HK-2 (cell line): ENCODE measurements at regions not wholly inside any gene's neighbourhood (a gene's known extent, or its start where the extent isn't known, plus 50 kb on each side); places are given as distances from the start of the nearest gene placed in this dataset.
A peak's percentile ranks its signal among the peaks of the same experiment; 100 is the strongest.

ENCODE experiments used
- DNase-seq: peaks from one replicate; pipeline ENCODE4 v3.0.0-alpha.2; 2018; ENCODE audit not compliant: unreplicated experiment

- no peak for DNase-seq
These were observed 157.8 kb downstream of the NXNL2 start for GRCh38 chr9:88692827-88693226.

DNA sequence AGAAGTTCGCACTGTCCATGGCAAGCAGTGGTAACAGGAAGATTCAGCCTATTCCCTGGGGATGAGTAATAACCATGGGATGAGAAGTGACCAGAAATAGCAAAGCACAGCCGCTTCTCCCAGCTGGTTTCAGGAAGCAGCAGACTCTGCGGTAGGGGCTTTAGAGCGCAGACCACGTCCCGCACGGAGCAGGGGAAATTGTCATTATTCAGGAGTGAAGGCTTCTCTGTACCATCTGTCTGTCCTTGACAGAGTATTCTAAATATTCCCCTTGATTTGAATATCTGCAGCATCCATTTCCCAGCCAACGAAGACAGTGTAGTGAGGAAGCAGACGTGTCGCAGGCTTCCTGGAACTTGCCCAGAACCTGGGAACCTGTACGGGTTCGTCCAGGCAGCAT is 159.6 kb downstream of the NXNL2 start:
- no peak for DNase-seq

DNA sequence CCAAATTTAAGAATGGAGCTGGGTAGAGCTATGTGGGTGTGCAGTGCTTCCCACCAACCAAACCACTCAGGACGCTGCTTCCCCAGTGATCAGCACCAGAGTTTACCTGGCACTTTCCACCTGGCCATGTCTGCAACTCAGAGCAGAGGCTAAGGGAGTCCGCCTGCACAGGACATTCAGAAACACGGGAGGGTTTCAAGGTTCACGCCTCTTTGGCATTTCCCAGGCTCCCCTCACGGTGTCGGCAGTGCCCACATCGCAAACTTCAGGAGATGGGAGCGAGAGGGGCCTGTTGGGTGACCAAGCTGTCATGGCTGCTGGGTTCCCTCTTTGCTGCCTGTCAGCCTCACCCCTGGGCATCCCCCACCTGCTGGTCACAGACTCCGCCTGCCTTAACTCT is 161.5 kb downstream of the NXNL2 start:
- DNase-seq = no peak

- DNase-seq = no peak
These were observed 162.9 kb downstream of the NXNL2 start for GRCh38 chr9:88697764-88698432.

DNA sequence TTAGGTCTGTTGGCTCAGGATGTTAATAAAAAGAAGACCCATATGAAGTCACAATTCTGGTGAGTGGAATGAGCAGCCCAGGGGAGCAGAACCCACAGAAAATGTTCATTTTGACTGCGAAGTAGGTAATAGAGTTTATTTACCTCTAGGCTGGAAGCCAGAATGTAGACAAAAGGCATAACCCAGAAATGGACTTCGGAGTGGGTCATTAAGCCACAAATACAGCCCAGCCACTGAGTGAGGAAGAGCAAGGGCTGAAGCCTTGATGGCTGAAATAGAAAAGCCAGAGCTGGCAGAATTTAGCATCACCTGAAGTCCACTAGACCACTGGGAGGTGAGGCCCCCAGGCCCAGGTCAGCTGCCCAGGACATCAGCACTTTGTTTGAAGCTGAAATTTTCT is 168.0 kb downstream of the NXNL2 start:
- DNase-seq = no peak

GRCh38 chr9:88706193-88707113 is 171.5 kb downstream of the NXNL2 start:
- peak; percentile 71 for DNase-seq

DNA sequence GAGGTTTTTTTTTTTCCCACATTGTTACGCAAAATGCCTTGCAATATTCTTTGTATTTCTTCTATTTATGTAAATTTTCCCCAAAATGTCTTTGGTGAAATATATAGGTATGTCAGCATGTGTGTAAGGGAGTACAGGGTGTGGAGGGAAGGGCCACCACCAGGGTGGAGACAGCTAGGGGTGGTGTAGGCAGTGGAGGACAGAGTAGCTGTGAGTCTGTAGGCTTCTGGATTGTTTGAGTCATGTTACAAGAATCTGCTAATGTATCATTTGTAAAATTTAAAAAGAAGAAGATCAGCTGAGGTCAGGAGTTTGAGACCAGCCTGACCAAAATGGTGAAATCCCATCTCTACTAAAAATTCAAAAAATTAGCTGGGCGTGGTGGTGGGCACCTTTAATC is 175.5 kb downstream of the NXNL2 start:
- no peak for DNase-seq

DNA sequence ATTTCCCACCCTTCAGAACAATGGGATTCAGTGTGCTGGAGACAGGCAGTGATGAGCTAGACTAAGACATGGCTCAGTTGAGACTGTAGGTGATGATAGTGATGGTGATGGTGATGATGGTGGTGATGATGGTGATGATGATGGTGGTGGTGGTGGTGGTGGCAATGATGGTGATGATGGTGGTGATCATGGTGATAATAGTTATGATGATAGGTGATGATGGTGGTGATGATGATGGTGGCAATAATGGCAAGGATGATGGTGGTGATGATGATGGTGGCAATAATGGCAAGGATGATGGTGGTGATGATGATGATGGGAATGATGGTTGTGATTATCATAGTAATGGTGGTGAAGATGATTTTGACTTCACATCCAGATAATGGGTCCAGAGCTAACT is 176.7 kb downstream of the NXNL2 start:
- no peak for DNase-seq

DNA sequence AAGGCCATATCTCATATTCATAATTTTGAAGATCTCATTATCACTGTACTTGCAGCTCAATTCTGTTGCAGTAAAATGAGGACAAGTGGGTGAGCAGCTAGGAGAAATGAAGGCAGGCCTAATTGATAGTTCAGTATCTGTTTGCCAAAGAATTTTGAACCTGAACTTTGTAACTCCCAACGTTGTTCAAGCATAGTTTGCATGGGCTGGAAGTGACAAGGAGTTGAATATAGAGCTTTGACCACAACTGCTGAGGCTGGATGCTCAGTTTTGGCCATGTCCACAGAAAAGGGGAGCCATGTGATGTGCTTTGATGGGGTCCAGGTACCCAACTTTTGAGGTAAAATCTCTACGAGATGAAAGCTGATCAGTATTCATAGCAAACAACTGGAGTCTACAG is 177.5 kb downstream of the NXNL2 start:
- DNase-seq = no peak

DNA sequence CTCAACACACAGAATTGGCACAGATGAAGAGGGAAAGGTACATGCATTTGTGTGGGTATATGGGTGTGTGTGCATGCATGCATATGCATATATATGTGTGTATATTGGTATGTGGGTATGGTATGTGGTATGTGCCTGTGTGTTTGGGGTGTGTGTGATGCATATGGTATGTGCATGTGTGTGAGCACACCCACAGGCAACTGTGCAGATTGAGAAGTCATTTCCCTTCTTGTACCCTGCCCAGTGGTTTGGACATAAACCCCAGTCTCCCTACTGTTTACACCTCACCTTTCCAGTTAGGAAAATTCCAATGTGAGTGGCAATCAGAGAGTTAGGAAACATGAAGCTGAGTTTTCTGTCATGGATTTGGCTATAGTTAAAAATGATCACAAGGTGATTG is 178.0 kb downstream of the NXNL2 start:
- DNase-seq = no peak

DNA sequence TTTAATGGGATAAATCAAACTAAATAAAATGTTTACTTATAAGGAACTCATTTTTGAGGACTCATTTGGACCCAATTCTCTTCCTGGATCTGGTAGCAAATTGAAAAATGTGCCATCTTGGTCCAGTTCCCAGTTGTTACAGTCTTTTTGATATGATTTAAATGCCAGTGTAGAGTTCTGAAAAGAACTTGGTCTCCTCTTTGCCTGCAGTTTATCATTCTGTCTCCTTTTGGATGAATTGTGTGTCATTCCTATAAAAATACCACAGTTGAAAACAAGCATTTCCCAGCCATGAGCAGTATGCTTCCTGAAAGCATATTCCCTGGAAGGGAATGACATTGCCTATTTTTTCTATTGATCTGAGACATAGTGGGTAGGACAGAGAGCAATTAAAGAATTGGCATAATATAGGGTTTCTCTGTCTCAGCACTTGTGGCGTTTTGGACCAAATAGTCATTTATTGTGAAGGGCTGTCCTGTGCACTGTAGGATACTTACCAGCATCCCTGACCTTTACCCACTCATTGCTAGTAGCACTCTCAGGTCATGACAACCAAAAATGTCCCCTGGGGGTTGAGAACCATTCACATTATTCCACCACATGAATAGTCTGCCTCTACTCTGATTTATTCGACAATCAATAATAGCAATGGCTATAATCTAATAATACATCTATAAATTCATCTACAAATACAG is 181.8 kb downstream of the NXNL2 start:
- DNase-seq = no peak

DNA sequence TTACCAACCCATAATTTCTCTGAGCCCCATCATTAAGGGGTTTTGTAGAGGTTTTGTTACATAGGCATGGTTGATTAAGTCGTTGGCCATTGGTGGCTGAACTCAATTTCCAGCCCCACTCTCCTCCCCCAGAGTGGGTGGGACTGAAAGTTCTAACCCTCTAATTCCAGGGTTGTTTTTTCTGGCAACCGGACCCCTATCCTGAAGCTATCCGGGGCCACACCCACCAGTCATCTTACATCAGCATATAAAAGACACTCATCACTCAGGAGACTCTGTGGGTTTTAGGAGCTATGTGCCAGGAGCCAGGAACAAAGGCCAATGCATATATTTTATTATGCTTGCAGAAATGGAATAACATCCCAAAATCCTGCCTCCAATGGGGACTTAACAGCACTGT is 186.0 kb downstream of the NXNL2 start:
- no peak for DNase-seq

GRCh38 chr9:88721495-88722279 is 186.7 kb downstream of the NXNL2 start:
- no peak for DNase-seq

- DNase-seq = no peak
These were observed 187.8 kb downstream of the NXNL2 start for GRCh38 chr9:88722753-88723152.

- no peak for DNase-seq
These were observed 188.8 kb downstream of the NXNL2 start for GRCh38 chr9:88723751-88724150.

GRCh38 chr9:88724331-88724730 is 189.4 kb downstream of the NXNL2 start:
- no peak for DNase-seq

GRCh38 chr9:88725300-88726019 is 190.5 kb downstream of the NXNL2 start:
- DNase-seq = no peak

DNA sequence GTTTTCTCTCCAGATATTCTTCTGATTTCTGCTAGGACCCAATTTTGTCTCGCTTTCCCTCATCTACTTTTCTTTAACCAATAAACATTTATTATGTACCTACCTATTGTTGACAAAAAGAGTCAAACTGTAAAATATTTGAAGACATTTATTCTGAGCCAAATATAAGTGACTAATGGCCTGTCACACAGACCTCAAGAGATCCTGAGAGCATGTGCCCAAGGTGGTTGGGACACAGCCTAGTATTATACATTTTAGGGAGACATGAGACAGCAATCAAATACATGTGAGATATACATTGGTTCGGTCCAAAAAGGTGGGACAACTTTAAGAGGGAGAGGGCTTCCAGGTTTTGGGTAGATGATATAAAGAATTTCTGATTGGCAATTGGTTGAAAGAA is 191.8 kb downstream of the NXNL2 start:
- DNase-seq = no peak

DNA sequence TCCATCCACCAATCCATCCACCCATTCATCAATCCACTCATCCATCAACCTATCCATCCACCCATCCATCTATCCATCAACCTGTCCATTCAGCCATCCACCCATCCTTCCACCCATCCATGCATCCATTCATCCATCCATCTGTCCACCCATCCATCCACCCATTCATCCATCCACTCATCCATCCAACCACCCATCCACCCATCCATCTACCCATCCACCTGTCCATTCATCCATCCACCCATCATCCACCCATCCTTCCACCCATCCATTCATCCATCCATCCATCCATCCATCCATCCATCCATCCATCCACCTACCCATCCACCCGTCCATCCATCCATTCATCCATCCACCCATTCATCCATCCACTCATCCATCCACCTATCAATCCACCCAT is 195.8 kb downstream of the NXNL2 start:
- no peak for DNase-seq

DNA sequence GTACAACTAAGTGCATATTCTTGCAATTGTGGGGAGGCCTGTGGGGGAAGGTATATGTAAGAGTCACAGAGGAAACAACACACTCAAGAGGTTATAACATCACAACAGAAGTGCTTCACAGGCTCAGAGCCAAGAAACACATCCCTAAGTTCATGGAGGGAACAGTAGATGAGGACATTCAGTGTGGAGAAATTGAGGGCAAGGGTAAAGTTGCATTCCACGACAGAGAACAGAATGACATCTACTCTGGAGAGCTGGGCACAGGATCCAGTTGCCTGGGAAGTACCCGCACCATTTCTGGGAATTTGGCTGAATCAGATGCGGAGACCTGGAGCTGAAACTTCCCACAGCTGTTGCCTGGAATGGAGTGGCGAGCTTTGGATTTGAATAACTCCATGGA is 197.2 kb downstream of the NXNL2 start:
- DNase-seq = no peak
